Right cardiac atrium (tissue), 5 donors: ENCODE measurements at regions not wholly inside any gene's neighbourhood (a gene's known extent, or its start where the extent isn't known, plus 50 kb on each side); places are given as distances from the start of the nearest gene placed in this dataset.
A peak's percentile ranks its signal among the peaks of the same experiment; 100 is the strongest.
"Not testable (repeated sequence)": the region's sequence is repeated elsewhere in the genome, so short reads cannot be mapped to it uniquely, and the experiment has no call there.

Source experiments
- ATAC-seq, 2 donors: fragments of 200-7000 bp; cut with Tn5 transposase; one replicate each; pipeline versions ENCODE4 v1.8.0 to v1.9.1; 2020; ENCODE audit warnings: moderate library complexity in 2 of 2, mild to moderate bottlenecking in 1 of 2
- DNase-seq, 3 donors: peaks; one replicate each; pipeline ENCODE4 v3.0.0-alpha.2; 2020
- H3K27ac ChIP-seq: one replicate; pipeline ENCODE4 v1.5.1; 2013; ENCODE audit warnings: mild to moderate bottlenecking, low read length, control low read depth, moderate library complexity
- H3K27me3 ChIP-seq: one replicate; pipeline ENCODE4 v1.6.1; 2013; ENCODE audit not compliant: control insufficient read depth, insufficient read depth
- H3K4me1 ChIP-seq: one replicate; pipeline ENCODE4 v1.6.1; 2013; ENCODE audit warnings: low read length; ENCODE audit not compliant: control insufficient read depth, insufficient read depth
- H3K4me3 ChIP-seq: one replicate; pipeline ENCODE4 v1.5.1; 2013; ENCODE audit warnings: low read length, control low read depth
- H3K9me3 ChIP-seq: one replicate; pipeline ENCODE4 v1.6.1; 2013; ENCODE audit warnings: low read length; ENCODE audit not compliant: control insufficient read depth
- WGBS: extraction: QIAGEN DNeasy Blood & Tissue Kit; methylation state at CpG from one replicate; pipeline ENCODE4 v1.1.7; 2013; 5-methylcytosine and 5-hydroxymethylcytosine counted together
- intact Hi-C, 4 donors: fragments of 100-400 bp; cut with DNase I; formaldehyde crosslinking; loops; one replicate each; pipeline versions ENCODE4 v1.11.0 to v1.14.0; 2022 to 2023
- donor health status: healthy with polysubstance abuse.
- donor health status: DM: no; HTN: yes; CAD: no.
- donor health status: DM: no; HTN: no; CAD: no.
- donor health status: DM: no; HTN: yes; CAD: no; lungs with severe emphysema.
- donor health status: DM: yes; HTN: yes; CAD: no.

GRCh38 chr3:189404797-189405484 is 226.2 kb upstream of the TP63 start:
- Histone ChIP-seq H3K4me1 (no peaks in the 10 kb centered on the region), H3K27ac (no peak overlapping the region), H3K9me3 (no peaks in the 10 kb centered on the region), H3K4me3 (no peak overlapping the region), H3K27me3 (no peaks in the 10 kb centered on the region)
- ATAC-seq (no peak), DNase-seq (no peak)
- intact Hi-C loops, result no loop called here
- 82% methylated on average over 3 of the region's 3 CpGs for WGBS

- 53% methylated on average over 1 of the region's 1 CpG for WGBS
- Histone ChIP-seq H3K4me3 (no peak overlapping the region), H3K4me1 (no peaks in the 10 kb centered on the region), H3K27me3 (no peaks in the 10 kb centered on the region), H3K27ac (no peak overlapping the region), H3K9me3 (no peaks in the 10 kb centered on the region)
- ATAC-seq (peak; percentile 52 to 87), DNase-seq (no peak)
- intact Hi-C loops, result no loop called here
Measured at GRCh38 chr3:189406148-189406547, 225.0 kb upstream of the TP63 start.

- intact Hi-C loops, result no loop called here
- no peaks in the 10 kb centered on the region for H3K4me1 ChIP-seq
- H3K4me3 ChIP-seq, result no peak overlapping the region
- no peak overlapping the region for H3K27ac ChIP-seq
- ATAC-seq (no peak), DNase-seq (no peak)
- no peaks in the 10 kb centered on the region for H3K9me3 ChIP-seq
- no peaks in the 10 kb centered on the region for H3K27me3 ChIP-seq
- WGBS, result 69% methylated on average over 1 of the region's 1 CpG
Measured at GRCh38 chr3:189410522-189410921, 220.7 kb upstream of the TP63 start.

DNA sequence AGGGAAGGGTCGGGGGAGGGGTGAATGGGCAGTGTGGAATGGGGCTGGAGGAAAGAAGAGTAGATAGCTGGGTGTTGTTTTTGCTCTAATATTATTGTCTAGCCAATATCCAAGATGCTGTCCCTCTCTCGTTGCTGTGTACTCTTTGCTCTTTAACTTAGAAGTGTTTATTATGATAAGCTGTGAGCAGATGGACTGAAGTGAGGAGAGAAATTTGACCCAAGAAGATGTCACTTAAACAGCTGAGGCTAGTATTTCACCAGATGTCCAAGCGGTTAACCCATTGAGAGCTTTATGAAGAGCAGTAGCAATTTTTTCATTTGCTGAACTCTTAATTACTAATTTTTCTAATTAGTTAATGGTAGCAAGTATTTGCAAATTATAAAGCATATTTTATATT is 212.2 kb upstream of the TP63 start:
- Histone ChIP-seq H3K27me3 (no peaks in the 10 kb centered on the region), H3K9me3 (no peaks in the 10 kb centered on the region), H3K4me1 (no peaks in the 10 kb centered on the region), H3K4me3 (no peak overlapping the region), H3K27ac (no peak overlapping the region)
- 36% methylated on average over 3 of the region's 3 CpGs for WGBS
- DNase-seq (no peak), ATAC-seq (peak in 1 of 2 donors; percentile 61)
- intact Hi-C loops, result no loop called here

DNA sequence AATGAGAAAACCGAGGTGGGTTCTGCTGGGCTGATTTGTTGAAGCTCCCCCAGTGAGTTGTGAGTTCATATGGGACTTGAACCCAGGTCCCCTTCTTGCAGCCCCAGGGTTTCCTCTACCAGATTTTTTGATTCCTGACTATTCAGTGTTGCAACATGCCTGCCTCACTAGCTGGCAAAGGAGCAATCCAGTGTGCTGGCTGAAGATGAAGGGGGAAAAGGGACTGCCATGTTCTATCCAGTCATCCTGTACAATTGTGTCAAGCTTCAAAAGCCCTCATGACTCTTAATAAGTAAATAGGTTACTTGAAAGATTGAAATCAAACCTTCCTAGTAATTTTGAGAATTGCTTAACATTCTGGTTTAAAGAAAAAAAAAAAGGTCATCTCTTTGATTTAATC is 211.5 kb upstream of the TP63 start:
- no peak overlapping the region for H3K4me3 ChIP-seq
- no peaks in the 10 kb centered on the region for H3K9me3 ChIP-seq
- no peaks in the 10 kb centered on the region for H3K4me1 ChIP-seq
- no peak for ATAC-seq
- no peak for DNase-seq
- intact Hi-C loops, result no loop called here
- H3K27me3 ChIP-seq, result no peaks in the 10 kb centered on the region
- WGBS, result 78% methylated on average over 1 of the region's 1 CpG
- H3K27ac ChIP-seq, result no peak overlapping the region

- Histone ChIP-seq H3K4me3 (no peak overlapping the region), H3K27ac (no peak overlapping the region), H3K27me3 (no peaks in the 10 kb centered on the region), H3K4me1 (no peaks in the 10 kb centered on the region), H3K9me3 (no peaks in the 10 kb centered on the region)
- no peak for ATAC-seq
- no peak for DNase-seq
- WGBS, result 90% methylated on average over 2 of the region's 2 CpGs
- intact Hi-C loops, result no loop called here
Measured at GRCh38 chr3:189424922-189425321, 206.3 kb upstream of the TP63 start.

GRCh38 chr3:189429019-189429418 is 202.2 kb upstream of the TP63 start:
- no peak for DNase-seq
- Histone ChIP-seq H3K4me3 (no peak overlapping the region), H3K9me3 (no peaks in the 10 kb centered on the region), H3K27ac (no peak overlapping the region), H3K4me1 (no peaks in the 10 kb centered on the region), H3K27me3 (no peaks in the 10 kb centered on the region)
- intact Hi-C loops, result no loop called here
- WGBS, result 57% methylated on average over 1 of the region's 1 CpG
- no peak for ATAC-seq

DNA sequence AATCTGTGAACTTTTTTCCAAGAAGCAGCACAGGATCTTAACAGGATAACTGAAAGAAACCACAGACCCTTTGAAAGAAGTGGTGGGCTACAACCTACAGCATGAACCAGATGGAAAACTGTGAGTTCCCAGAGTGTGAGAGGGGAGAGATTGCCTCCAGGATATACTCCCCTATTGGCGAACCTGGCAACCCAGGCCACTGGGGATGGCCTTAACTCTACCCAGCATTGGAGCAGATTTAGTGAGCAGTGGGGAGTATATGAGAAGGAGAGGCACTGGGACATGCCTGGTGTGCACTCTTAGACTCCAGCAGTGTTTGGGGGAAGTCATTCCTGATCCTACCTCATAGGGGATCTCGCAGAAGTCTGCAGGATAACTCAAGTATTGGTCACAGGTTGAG is 201.0 kb upstream of the TP63 start:
- ATAC-seq (no peak), DNase-seq (no peak)
- Histone ChIP-seq H3K4me3 (no peak overlapping the region), H3K4me1 (no peaks in the 10 kb centered on the region), H3K9me3 (no peaks in the 10 kb centered on the region), H3K27me3 (no peaks in the 10 kb centered on the region), H3K27ac (no peak overlapping the region)
- intact Hi-C loops, result no loop called here
- 90% methylated on average over 2 of the region's 2 CpGs for WGBS

GRCh38 chr3:189442257-189442656 is 188.9 kb upstream of the TP63 start:
- H3K27me3 ChIP-seq, DNase-seq, H3K9me3 ChIP-seq, H3K4me1 ChIP-seq, ATAC-seq, H3K4me3 ChIP-seq, intact Hi-C loops, H3K27ac ChIP-seq: not testable (repeated sequence)
- 91% methylated on average over 10 of the region's 10 CpGs for WGBS

DNA sequence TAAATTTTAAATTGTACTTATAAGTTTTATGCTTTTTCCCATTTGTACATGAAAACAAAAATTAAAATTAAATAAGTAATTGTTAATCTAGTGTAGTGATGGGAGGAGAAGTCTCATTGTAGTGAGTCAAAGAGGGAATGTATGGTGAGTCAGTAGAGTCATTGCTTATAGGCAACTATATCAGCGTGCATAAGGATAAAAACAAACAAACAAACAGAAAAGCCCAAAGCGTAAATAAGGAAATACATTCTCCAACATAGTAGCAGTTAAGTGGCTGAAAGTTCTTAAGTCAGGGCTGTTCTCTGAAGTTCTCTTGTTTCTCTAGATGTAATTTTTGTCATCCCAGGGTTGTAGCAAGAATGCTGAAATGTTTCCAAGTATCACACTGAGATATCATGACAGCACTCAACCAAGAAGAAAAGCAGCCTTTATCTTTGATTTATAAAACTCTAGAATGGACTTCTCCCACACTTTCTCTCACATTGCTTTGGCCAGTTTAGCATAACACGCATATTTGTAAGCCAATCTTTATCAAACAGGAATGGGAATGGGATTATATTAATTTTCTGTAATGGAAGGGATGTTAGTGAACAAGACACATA is 184.1 kb upstream of the TP63 start:
- intact Hi-C loops, result no loop called here

DNA sequence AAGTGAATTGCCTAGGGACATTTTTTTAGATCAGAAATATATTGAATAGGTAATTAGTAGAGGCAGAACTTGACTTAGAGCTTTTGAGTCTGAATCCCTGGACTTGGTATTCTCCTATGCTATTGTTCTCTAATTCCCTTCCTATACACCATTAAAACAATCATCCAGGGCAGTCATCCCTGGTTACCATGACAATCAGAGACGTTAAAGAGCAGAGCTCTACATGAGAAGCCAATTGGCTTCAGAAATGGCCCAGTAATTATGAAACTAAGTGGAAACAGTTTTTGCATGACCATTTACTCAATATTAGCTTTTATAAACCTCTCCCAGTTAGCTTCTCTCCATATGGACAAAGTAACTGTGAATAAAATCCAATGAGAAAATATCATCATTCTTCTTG is 182.1 kb upstream of the TP63 start:
- ATAC-seq (no peak), DNase-seq (no peak)
- Histone ChIP-seq H3K27ac (no peak overlapping the region), H3K4me1 (no peaks in the 10 kb centered on the region), H3K9me3 (no peaks in the 10 kb centered on the region), H3K27me3 (no peaks in the 10 kb centered on the region), H3K4me3 (no peak overlapping the region)
- intact Hi-C loops, result no loop called here
- WGBS, result 45% methylated on average over 1 of the region's 1 CpG

More for the DNA sequence above, 184.1 kb upstream of the TP63 start:
- no peaks in the 10 kb centered on the region for H3K9me3 ChIP-seq
- 60% methylated on average over 3 of the region's 3 CpGs for WGBS
- H3K27ac ChIP-seq, result no peak overlapping the region
- no peaks in the 10 kb centered on the region for H3K4me1 ChIP-seq
- ATAC-seq (peak in 1 of 2 donors; percentile 33), DNase-seq (no peak)
- no peak overlapping the region for H3K4me3 ChIP-seq
- H3K27me3 ChIP-seq, result no peaks in the 10 kb centered on the region

DNA sequence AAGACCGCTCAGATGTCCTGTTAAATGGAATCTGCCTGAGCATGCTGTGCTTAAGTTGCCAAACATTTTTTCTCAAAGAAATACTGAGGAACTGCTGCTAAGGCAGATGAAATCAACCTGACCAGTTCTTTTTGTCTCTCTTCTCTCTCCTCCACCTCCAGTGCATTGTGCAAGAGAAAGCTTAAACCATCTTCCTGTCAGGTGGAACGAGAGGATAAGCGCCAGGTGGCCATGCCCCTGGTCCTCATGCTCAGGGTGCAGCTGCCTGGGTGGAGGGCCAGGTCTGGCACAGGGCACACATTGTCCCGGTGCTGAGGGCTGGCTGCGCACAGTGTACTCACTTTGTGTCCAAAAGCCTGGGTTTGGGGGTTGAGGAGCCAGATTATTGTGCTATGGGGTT is 176.2 kb upstream of the TP63 start:
- intact Hi-C loops, result no loop called here
- peaks cover 3% of the 10 kb centered on the region for H3K4me1 ChIP-seq
- no peak overlapping the region for H3K4me3 ChIP-seq
- no peaks in the 10 kb centered on the region for H3K9me3 ChIP-seq
- DNase-seq, result peak in 1 of 3 donors; percentile 51
- no peak overlapping the region for H3K27ac ChIP-seq
- H3K27me3 ChIP-seq, result no peaks in the 10 kb centered on the region
- no peak for ATAC-seq
- 89% methylated on average over 5 of the region's 5 CpGs for WGBS
